Activated CD8-positive, alpha-beta T cell treated with anti-CD3 and anti-CD28 coated beads for 36 hours (primary cell): ENCODE measurements at regions not wholly inside any gene's neighbourhood (a gene's known extent, or its start where the extent isn't known, plus 50 kb on each side); places are given as distances from the start of the nearest gene placed in this dataset.

Experiments
- ATAC-seq: fragments of 200-7000 bp; cut with Tn5 transposase; one replicate; pipeline ENCODE4 v1.10.0; 2021; ENCODE audit warnings: mild to moderate bottlenecking, moderate library complexity
- CTCF ChIA-PET: fragments of 350-600 bp; sonication (Branson Sonifier 250); formaldehyde crosslinking; loops from one replicate; lab custom pipeline; 2021; ENCODE audit warnings: antibody characterized with exemption; lab: Charles Lee
- POLR2A ChIA-PET: fragments of 350-600 bp; sonication (Branson Sonifier 250); formaldehyde crosslinking; loops from one replicate; lab custom pipeline; 2021; ENCODE audit warnings: antibody characterized with exemption; lab: Charles Lee
- DNase-seq: peaks from one replicate; pipeline ENCODE4 v3.0.0-alpha.2; 2020
- H3K27ac Mint-ChIP-seq: one replicate; pipeline ENCODE4 v1.8.0; 2021; ENCODE audit warnings: mild to moderate bottlenecking, mixed read lengths
- H3K27me3 Mint-ChIP-seq: one replicate; pipeline ENCODE4 v1.8.0; 2021; ENCODE audit warnings: mixed read lengths
- H3K36me3 Mint-ChIP-seq: one replicate; pipeline ENCODE4 v1.8.0; 2021; ENCODE audit warnings: low read depth, mixed read lengths
- H3K4me1 Mint-ChIP-seq: one replicate; pipeline ENCODE4 v1.8.0; 2021; ENCODE audit warnings: low read depth, mixed read lengths
- H3K4me3 Mint-ChIP-seq: one replicate; pipeline ENCODE4 v1.8.0; 2021; ENCODE audit warnings: mild to moderate bottlenecking, moderate library complexity, mixed read lengths
- H3K9me3 Mint-ChIP-seq: one replicate; pipeline ENCODE4 v1.8.0; 2021; ENCODE audit warnings: mixed read lengths
- intact Hi-C: fragments of 100-400 bp; cut with micrococcal nuclease; formaldehyde crosslinking; loops from one replicate; pipeline ENCODE4 v1.10.0; 2022
- TF ChIP-seq, protein P1 (sequence below): fragments of 200-600 bp; IDR thresholded peaks from one replicate; pipeline ENCODE4 v1.8.0; 2022; ENCODE audit warnings: antibody characterized with exemption, mild to moderate bottlenecking

DNA sequence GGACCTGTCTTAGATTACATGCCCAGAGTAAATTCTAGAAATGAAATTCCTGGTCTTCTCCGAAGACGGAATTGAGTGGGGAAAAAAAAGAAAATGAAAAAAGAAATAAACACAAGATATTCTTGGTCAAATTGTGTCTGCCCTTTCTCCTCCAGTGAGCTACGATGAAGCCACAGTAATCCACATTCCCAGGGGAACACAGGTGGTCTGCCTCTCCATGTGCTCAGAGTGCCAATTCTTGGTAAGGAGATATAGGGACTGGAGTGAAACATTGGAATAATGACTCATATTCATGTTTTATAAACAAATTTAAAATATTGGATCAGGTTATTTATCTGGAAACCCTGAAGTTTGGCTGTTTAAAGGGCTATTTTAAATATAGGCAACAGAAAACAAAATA lies 54.2 kb upstream of the MGST2 start:
- TF ChIP-seq, protein P1, sequence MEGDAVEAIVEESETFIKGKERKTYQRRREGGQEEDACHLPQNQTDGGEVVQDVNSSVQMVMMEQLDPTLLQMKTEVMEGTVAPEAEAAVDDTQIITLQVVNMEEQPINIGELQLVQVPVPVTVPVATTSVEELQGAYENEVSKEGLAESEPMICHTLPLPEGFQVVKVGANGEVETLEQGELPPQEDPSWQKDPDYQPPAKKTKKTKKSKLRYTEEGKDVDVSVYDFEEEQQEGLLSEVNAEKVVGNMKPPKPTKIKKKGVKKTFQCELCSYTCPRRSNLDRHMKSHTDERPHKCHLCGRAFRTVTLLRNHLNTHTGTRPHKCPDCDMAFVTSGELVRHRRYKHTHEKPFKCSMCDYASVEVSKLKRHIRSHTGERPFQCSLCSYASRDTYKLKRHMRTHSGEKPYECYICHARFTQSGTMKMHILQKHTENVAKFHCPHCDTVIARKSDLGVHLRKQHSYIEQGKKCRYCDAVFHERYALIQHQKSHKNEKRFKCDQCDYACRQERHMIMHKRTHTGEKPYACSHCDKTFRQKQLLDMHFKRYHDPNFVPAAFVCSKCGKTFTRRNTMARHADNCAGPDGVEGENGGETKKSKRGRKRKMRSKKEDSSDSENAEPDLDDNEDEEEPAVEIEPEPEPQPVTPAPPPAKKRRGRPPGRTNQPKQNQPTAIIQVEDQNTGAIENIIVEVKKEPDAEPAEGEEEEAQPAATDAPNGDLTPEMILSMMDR = no peak
- DNase-seq = no peak
- Mint-ChIP-seq H3K4me1 (peaks cover 8% of the 10 kb centered on the region), H3K4me3 (no peak overlapping the region), H3K27me3 (no peaks in the 10 kb centered on the region), H3K9me3 (peaks cover 2% of the 10 kb centered on the region), H3K27ac (no peak overlapping the region), H3K36me3 (peaks cover 4% of the 10 kb centered on the region)
- CTCF ChIA-PET = interaction anchor here (1.7 kb wide), 1 partner anchor 8 kb away, joined by 5 read pairs; no protein-coding TSS in a partner anchor
- POLR2A ChIA-PET = no interaction called here
- intact Hi-C loops = no loop called here
- no peak for ATAC-seq

DNA sequence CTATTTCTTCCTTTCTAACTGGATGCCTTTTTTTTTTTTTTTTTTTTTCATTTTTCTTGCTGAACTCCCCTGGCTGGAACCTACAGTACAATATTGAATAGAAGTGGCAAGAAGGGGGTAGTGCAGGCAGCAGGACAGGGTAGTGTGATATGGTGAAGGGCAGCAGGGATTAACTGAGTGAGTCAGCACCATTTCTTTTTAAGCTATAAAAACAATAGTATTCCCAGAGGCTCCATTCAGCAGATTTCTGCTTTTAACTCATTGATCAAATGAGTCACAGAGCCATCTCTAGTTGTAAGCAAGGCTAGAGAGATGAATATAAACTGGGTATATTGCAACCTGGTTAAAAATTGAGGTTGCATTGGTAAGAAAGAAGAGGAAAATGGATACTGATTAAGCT lies 53.6 kb upstream of the SETD7 start:
- ATAC-seq = peak; percentile 57
- CTCF ChIA-PET = interaction anchor here (0.7 to 2.2 kb wide), 3 partner anchors 10 to 48 kb away, joined by 4 to 7 read pairs (median 4); no protein-coding TSS in a partner anchor
- Mint-ChIP-seq H3K9me3 (peaks cover 7% of the 10 kb centered on the region), H3K36me3 (peaks cover 5% of the 10 kb centered on the region), H3K4me3 (no peak overlapping the region), H3K27me3 (no peaks in the 10 kb centered on the region), H3K27ac (no peak overlapping the region), H3K4me1 (peaks cover 10% of the 10 kb centered on the region)
- intact Hi-C loops = no loop called here
- POLR2A ChIA-PET = no interaction called here
- DNase-seq = no peak
- TF ChIP-seq, protein P1 = no peak

DNA sequence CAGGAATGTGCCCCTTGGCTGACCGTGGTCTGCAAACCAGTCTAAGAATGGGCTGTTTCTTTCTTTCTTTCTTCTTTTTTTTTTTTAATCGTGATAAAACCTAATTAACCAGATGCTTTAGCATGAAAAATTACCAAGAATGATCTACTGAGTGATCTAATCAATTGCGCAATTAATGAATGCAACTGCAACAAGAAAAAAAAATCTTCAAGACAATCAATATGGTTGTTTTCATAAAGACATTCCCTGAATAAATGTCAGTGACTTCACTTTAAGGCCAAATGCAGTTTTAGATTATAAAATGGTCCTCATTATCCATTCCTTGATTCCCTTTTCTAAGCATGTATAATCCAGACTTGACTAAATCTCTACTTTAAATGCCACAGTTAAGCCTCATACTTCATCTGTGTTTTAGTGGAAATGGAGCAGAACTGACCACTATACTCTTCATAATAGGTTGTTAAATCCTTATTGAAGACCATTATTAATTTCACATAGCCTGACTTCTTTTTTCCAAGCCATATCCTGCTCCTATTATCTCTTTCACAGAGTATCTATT lies 51.6 kb upstream of the SETD7 start:
- ChIA-PET CTCF (interaction anchor here (1.0 to 5.8 kb wide), 3 partner anchors 13 to 110 kb away, joined by 3 to 112 read pairs (median 3); no protein-coding TSS in a partner anchor), POLR2A (no interaction called here)
- intact Hi-C loops = no loop called here
- no peak for DNase-seq
- peaks cover 5% of the 10 kb centered on the region for H3K36me3 Mint-ChIP-seq
- no peak overlapping the region for H3K27ac Mint-ChIP-seq
- peaks cover 10% of the 10 kb centered on the region for H3K4me1 Mint-ChIP-seq
- TF ChIP-seq, protein P1 = no peak
- no peak for ATAC-seq
- peaks cover 7% of the 10 kb centered on the region for H3K9me3 Mint-ChIP-seq
- H3K27me3 Mint-ChIP-seq = no peaks in the 10 kb centered on the region
- H3K4me3 Mint-ChIP-seq = no peak overlapping the region

DNA sequence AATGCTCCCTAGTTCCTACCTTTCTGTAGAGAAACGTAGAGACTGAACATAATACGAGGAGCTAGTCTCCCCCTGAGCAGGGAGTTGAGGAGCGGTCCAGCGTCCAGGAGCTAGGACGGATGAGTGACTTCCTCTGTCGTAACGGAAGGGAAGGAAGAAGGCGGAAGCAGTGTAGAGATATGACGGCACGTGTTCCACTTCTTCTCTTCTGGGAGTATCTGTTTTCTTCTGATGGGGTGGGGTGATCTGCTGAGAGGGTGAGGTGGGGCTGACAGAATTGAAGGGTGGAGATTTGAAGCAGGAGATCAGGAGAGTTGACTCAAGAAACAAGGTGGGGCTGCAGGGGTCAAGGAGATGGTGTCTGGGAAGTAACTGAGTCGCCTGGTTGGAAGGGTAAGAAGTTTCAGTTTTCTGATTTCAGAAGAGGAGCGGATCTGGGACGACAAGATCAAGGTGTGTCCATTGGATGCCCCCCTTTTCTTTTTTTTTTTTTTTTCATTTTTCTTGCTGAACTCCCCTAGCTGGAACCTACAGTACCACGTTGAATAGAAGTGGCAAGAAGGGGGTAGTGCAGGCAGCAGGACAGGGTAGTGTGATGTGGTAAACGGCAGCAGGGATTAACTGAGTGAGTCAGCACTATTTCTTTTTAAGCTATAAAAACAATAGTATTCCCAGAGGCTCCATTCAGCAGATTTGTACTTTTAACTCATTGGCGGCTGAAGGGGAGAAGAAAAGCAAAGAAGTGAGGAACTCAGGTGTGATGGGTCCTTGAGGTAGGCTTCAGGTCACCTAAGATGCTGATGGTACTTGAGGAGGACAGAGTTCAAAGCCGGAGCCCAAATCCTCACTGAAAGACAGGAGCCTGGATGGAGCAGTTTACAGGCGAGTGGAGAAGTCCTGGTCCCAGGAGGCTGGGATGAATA lies 50.8 kb upstream of the SETD7 start:
- peaks cover 10% of the 10 kb centered on the region for H3K4me1 Mint-ChIP-seq
- CTCF ChIA-PET = interaction anchor here (1.0 to 5.8 kb wide), 5 partner anchors 12 to 110 kb away, joined by 3 to 112 read pairs (median 5); no protein-coding TSS in a partner anchor

More for the DNA sequence above, 50.8 kb upstream of the SETD7 start:
- peaks cover 5% of the 10 kb centered on the region for H3K36me3 Mint-ChIP-seq
- peak overlapping the region; percentile 80 for H3K27ac Mint-ChIP-seq
- H3K9me3 Mint-ChIP-seq = peaks cover 7% of the 10 kb centered on the region
- DNase-seq = peak; percentile 13
- peak overlapping the region; percentile 63 for H3K4me3 Mint-ChIP-seq
- H3K27me3 Mint-ChIP-seq = no peaks in the 10 kb centered on the region
- ATAC-seq = peak; percentile 76
- POLR2A ChIA-PET = interaction anchor here (0.8 to 3.3 kb wide), 3 partner anchors 9 to 50 kb away, joined by 3 to 7 read pairs (median 4); no protein-coding TSS in a partner anchor
- intact Hi-C loops = no loop called here
- TF ChIP-seq, protein P1 = no peak
